C4-2B (cell line): ENCODE measurements at regions not wholly inside any gene's neighbourhood (a gene's known extent, or its start where the extent isn't known, plus 50 kb on each side); places are given as distances from the start of the nearest gene placed in this dataset.

Experiments
- ZFX ChIP-seq: fragments of 450-650 bp; IDR thresholded peaks from 2 replicates; pipeline ENCODE4 v1.6.1; 2017
- TF ChIP-seq, protein P1 (sequence below): fragments of 450-650 bp; conservative IDR thresholded peaks from 2 replicates; pipeline ENCODE4 v1.5.1; 2017; ENCODE audit warnings: mild to moderate bottlenecking

DNA sequence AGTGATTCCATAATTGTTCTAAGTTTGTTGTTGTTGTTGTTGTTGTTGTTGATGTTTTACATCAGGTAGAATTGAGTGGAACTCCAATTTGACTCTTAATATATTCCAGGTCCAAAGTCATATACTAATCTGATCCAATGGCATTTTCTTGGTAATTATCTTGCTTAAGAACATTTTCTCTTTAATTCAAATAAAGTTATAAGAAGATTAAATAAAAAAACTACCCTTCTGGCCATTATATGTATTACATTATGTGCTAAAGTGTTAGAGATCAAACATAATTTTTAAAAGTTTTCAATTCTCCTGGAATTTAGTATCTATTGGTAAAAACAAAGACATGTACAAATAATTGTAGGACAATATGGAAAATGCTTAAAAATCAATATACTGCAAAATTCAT, 775.4 kb downstream of the LUZP2 start:
- TF ChIP-seq, protein P1, sequence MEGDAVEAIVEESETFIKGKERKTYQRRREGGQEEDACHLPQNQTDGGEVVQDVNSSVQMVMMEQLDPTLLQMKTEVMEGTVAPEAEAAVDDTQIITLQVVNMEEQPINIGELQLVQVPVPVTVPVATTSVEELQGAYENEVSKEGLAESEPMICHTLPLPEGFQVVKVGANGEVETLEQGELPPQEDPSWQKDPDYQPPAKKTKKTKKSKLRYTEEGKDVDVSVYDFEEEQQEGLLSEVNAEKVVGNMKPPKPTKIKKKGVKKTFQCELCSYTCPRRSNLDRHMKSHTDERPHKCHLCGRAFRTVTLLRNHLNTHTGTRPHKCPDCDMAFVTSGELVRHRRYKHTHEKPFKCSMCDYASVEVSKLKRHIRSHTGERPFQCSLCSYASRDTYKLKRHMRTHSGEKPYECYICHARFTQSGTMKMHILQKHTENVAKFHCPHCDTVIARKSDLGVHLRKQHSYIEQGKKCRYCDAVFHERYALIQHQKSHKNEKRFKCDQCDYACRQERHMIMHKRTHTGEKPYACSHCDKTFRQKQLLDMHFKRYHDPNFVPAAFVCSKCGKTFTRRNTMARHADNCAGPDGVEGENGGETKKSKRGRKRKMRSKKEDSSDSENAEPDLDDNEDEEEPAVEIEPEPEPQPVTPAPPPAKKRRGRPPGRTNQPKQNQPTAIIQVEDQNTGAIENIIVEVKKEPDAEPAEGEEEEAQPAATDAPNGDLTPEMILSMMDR, result no peak
- no peak for TF ChIP-seq ZFX
